ENCODE measurements at regions not wholly inside any gene's neighbourhood (a gene's known extent, or its start where the extent isn't known, plus 50 kb on each side); places are given as distances from the start of the nearest gene placed in this dataset.

DNA sequence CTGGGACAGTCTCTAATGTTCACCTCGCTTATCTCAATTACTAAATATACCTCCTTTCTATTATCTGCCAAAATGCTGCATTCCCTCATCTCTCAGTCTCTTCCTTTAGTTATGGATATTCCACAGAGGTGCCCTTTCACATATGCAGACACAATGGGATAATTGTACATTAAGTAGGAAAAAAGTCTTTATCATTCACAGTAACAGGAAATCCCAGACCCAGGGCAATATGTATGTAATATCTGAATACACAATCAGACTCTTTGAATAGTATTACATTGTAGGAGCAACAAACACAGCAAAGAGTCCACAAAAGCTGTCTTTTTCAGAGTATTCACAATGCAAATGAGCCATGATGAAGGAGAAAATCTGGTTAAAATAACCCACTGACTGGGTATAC is 1399.0 kb upstream of the ZEB2 start:
- intact Hi-C loops (cut with micrococcal nuclease; ENCODE audit: unreplicated experiment), result no loop called here
- in situ Hi-C loops (cut with HindIII; ENCODE audit: low pct_unique_long_range_greater_than_20kb, low sequenced_read_pairs), result no loop called here
- Histone ChIP-seq H3K4me1 (ENCODE audit: control insufficient read depth, insufficient read depth, low read length) (no peaks in the 10 kb centered on the region), H3K27ac (ENCODE audit: low read length) (no peak overlapping the region), H3K36me3 (ENCODE audit: control insufficient read depth, insufficient read depth, low read length) (no peaks in the 10 kb centered on the region), H3K27me3 (ENCODE audit: control insufficient read depth, insufficient read depth, low read length) (no peaks in the 10 kb centered on the region), H3K4me3 (ENCODE audit: low read depth in 2 of 2, low read length in 2 of 2) (no peak overlapping the region), H3K9me3 (ENCODE audit: control insufficient read depth, insufficient read depth, low read depth, low read length) (no peaks in the 10 kb centered on the region; the same call in 1 of the 2 replicates)
- DNase-seq (ENCODE audit: low read depth, low spot score) (no peak), ATAC-seq (no peak)
- ChIA-PET CTCF (no interaction called here), POLR2A (no interaction called here)
- no peak for TF ChIP-seq SIN3A (IDR thresholded peaks at IDR 0.05; ENCODE audit: borderline replicate concordance, insufficient read depth, low read depth, low read length)
- TF ChIP-seq, protein P1, sequence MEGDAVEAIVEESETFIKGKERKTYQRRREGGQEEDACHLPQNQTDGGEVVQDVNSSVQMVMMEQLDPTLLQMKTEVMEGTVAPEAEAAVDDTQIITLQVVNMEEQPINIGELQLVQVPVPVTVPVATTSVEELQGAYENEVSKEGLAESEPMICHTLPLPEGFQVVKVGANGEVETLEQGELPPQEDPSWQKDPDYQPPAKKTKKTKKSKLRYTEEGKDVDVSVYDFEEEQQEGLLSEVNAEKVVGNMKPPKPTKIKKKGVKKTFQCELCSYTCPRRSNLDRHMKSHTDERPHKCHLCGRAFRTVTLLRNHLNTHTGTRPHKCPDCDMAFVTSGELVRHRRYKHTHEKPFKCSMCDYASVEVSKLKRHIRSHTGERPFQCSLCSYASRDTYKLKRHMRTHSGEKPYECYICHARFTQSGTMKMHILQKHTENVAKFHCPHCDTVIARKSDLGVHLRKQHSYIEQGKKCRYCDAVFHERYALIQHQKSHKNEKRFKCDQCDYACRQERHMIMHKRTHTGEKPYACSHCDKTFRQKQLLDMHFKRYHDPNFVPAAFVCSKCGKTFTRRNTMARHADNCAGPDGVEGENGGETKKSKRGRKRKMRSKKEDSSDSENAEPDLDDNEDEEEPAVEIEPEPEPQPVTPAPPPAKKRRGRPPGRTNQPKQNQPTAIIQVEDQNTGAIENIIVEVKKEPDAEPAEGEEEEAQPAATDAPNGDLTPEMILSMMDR (IDR thresholded peaks at IDR 0.05), result no peak
- no peak for TF ChIP-seq POLR2AphosphoS5 (IDR thresholded peaks at IDR 0.05; ENCODE audit: low read depth, low read length)
- no peak for TF ChIP-seq REST (IDR thresholded peaks at IDR 0.05; ENCODE audit: insufficient read depth in 1 of 2, low read depth in 2 of 2, low read length in 1 of 2)
- no peak for TF ChIP-seq TCF7L2 (IDR thresholded peaks at IDR 0.05; ENCODE audit: low read depth, low read length)
- no TSS peak for BruUV-seq (replicated peaks)

- ChIA-PET CTCF (no interaction called here), POLR2A (no interaction called here)
- BruUV-seq (replicated peaks), result no TSS peak
- intact Hi-C loops (cut with micrococcal nuclease; ENCODE audit: unreplicated experiment), result no loop called here
- Histone ChIP-seq H3K36me3 (ENCODE audit: control insufficient read depth, insufficient read depth, low read length) (no peaks in the 10 kb centered on the region), H3K4me1 (ENCODE audit: control insufficient read depth, insufficient read depth, low read length) (no peaks in the 10 kb centered on the region), H3K9me3 (ENCODE audit: control insufficient read depth, insufficient read depth, low read depth, low read length) (no peaks in the 10 kb centered on the region; the same call in 1 of the 2 replicates), H3K4me3 (ENCODE audit: low read depth in 2 of 2, low read length in 2 of 2) (no peak overlapping the region), H3K27me3 (ENCODE audit: control insufficient read depth, insufficient read depth, low read length) (no peaks in the 10 kb centered on the region), H3K27ac (ENCODE audit: low read length) (no peak overlapping the region)
- TF ChIP-seq REST (IDR thresholded peaks at IDR 0.05; ENCODE audit: insufficient read depth in 1 of 2, low read depth in 2 of 2, low read length in 1 of 2) (no peak), TCF7L2 (IDR thresholded peaks at IDR 0.05; ENCODE audit: low read depth, low read length) (no peak), POLR2AphosphoS5 (IDR thresholded peaks at IDR 0.05; ENCODE audit: low read depth, low read length) (no peak), SIN3A (IDR thresholded peaks at IDR 0.05; ENCODE audit: borderline replicate concordance, insufficient read depth, low read depth, low read length) (no peak)
- TF ChIP-seq, protein P1 (IDR thresholded peaks at IDR 0.05), result no peak
- DNase-seq (ENCODE audit: low read depth, low spot score) (no peak), ATAC-seq (no peak)
- in situ Hi-C loops (cut with HindIII; ENCODE audit: low pct_unique_long_range_greater_than_20kb, low sequenced_read_pairs), result no loop called here
These were observed 1396.9 kb upstream of the ZEB2 start for GRCh38 chr2:145916799-145917198.
